K562 (cell line): ENCODE measurements at regions not wholly inside any gene's neighbourhood (a gene's known extent, or its start where the extent isn't known, plus 50 kb on each side); places are given as distances from the start of the nearest gene placed in this dataset.

ENCODE experiments used
- ATAC-seq: fragments of 200-7000 bp; cut with Tn5 transposase; 3 replicates; pipeline ENCODE4 v1.9.1; 2020; ENCODE audit warnings: moderate library complexity
- BruUV-seq: library from RNA; stranded (reverse); fragments of 400-500 nt; replicated peaks from 2 replicates; lab custom pipeline; 2021; lab: Mats Ljungman, UMichigan
- CTCF ChIA-PET: fragments of 300-600 bp; formaldehyde crosslinking; extraction: SDS; loops from one replicate; lab custom pipeline; 2021; ENCODE audit warnings: low intra/inter-chr PET ratio; lab: Yijun Ruan, JAX
- POLR2A ChIA-PET: fragments of 300-600, 350-650 bp; sonication (Branson Sonifier 250); formaldehyde crosslinking; extraction: SDS; loops from one replicate; lab custom pipeline; 2021; ENCODE audit warnings: antibody characterized with exemption, inconsistent platforms; lab: Yijun Ruan, JAX
- DNase-seq, 4 experiments: peaks; one replicate each; pipeline versions ENCODE4 v3.0.0 to v3.0.0-alpha.2; 2011 to 2018; ENCODE audit warnings: low spot score in 3 of 4, mixed read lengths in 3 of 4; ENCODE audit errors: extremely low read depth in 1 of 4
- FAIRE-seq: peaks from 2 replicates; lab custom pipeline; 2011; peaks lifted over from hg19 to GRCh38; lab: Jason Lieb, UNC
- H2AFZ ChIP-seq: 2 replicates; pipeline ENCODE4 v1.6.0; 2011; ENCODE audit warnings: low read depth, low read length, control low read depth, inconsistent platforms
- H3K27ac ChIP-seq: fragments of 200-600 bp; 3 replicates; pipeline ENCODE4 v1.8.0; 2011; ENCODE audit warnings: low read depth, mild to moderate bottlenecking, control low read depth, inconsistent platforms, low read length, moderate library complexity, mixed read lengths; ENCODE audit errors: extremely low read depth
- H3K27me3 ChIP-seq, 2 experiments: fragments of 300-600 bp in 1 of 2; 2 replicates in 1 of 2; 3 replicates in 1 of 2; pipeline versions ENCODE4 v1.6.0 to v1.8.0; 2011; ENCODE audit warnings: inconsistent platforms in 2 of 2, low read length in 2 of 2, mild to moderate bottlenecking in 1 of 2, mixed read lengths in 1 of 2, moderate library complexity in 1 of 2; ENCODE audit not compliant: control insufficient read depth in 2 of 2, insufficient read depth in 2 of 2
- H3K36me3 ChIP-seq: fragments of 300-600 bp; 3 replicates; pipeline ENCODE4 v1.8.0; 2011; ENCODE audit warnings: mild to moderate bottlenecking, low read length, inconsistent platforms; ENCODE audit not compliant: control insufficient read depth, insufficient read depth
- H3K4me1 ChIP-seq, 2 experiments: fragments of 200-600 bp in 1 of 2; replicated peaks in 1 of 2; 2 replicates in 1 of 2; 3 replicates in 1 of 2; pipeline versions ENCODE4 v1.5.1 to v1.8.0; 2011; ENCODE audit warnings: inconsistent platforms in 2 of 2, low read length in 2 of 2, mild to moderate bottlenecking in 1 of 2, mixed read lengths in 1 of 2, moderate library complexity in 1 of 2; ENCODE audit not compliant: control insufficient read depth in 2 of 2, insufficient read depth in 2 of 2
- H3K4me2 ChIP-seq: 2 replicates; pipeline ENCODE4 v1.6.1; 2011; ENCODE audit warnings: low read length, control low read depth, inconsistent platforms, mixed read lengths; ENCODE audit not compliant: insufficient read depth
- H3K4me3 ChIP-seq: fragments of 200-600 bp; sonication (generic), shearing (Covaris generic); 2 replicates; pipeline ENCODE4 v1.5.1; 2016; ENCODE audit warnings: control low read depth, inconsistent platforms
- H3K79me2 ChIP-seq: fragments of 200-600 bp; 3 replicates; pipeline ENCODE4 v1.8.0; 2011; ENCODE audit warnings: low read length, inconsistent platforms; ENCODE audit not compliant: control insufficient read depth, insufficient read depth
- H3K9ac ChIP-seq, 2 experiments: 2 replicates each; pipeline versions ENCODE4 v1.6.0 to v1.6.1; 2011; ENCODE audit warnings: low read depth in 2 of 2, low read length in 2 of 2, control low read depth in 1 of 2, inconsistent platforms in 1 of 2, mild to moderate bottlenecking in 1 of 2, mixed read lengths in 1 of 2; ENCODE audit not compliant: insufficient read depth in 1 of 2
- H3K9me1 ChIP-seq: one replicate; pipeline ENCODE4 v1.6.0; 2011; ENCODE audit warnings: inconsistent platforms, mild to moderate bottlenecking, low read length, moderate library complexity; ENCODE audit not compliant: control insufficient read depth, insufficient read depth
- H3K9me3 ChIP-seq: replicated peaks from 2 replicates; pipeline ENCODE4 v1.5.1; 2011; ENCODE audit warnings: low read depth, low read length, inconsistent platforms; ENCODE audit not compliant: control insufficient read depth, insufficient read depth
- H4K20me1 ChIP-seq: replicated peaks from 2 replicates; pipeline ENCODE4 v1.6.1; 2011; ENCODE audit warnings: low read length, inconsistent platforms, mixed read lengths; ENCODE audit not compliant: control insufficient read depth, insufficient read depth
- NRF1 ChIP-seq, 2 experiments: fragments of 450-650 bp; IDR thresholded peaks in 1 of 2; conservative IDR thresholded peaks in 1 of 2; 2 replicates each; pipeline ENCODE4 v1.6.1; 2014; ENCODE audit warnings: mild to moderate bottlenecking in 2 of 2
- POLR2G ChIP-seq: fragments of 200-400 bp; formaldehyde crosslinking; IDR thresholded peaks from 2 replicates; pipeline ENCODE4 v1.6.1; 2017; ENCODE audit warnings: low read depth, mild to moderate bottlenecking, antibody characterized with exemption, low read length, moderate library complexity
- ZNF23 ChIP-seq: fragments of 250-450 bp; sonication (Bioruptor Pico); IDR thresholded peaks from 2 replicates; pipeline ENCODE4 v1.4.0; 2020; ENCODE audit warnings: mild to moderate bottlenecking
- WGBS: fragments of 100-300 bp; shearing (Covaris generic); methylation state at CpG from one replicate; pipeline ENCODE4 v1.1.6; 2016; ENCODE audit warnings: low coverage, mixed read lengths; ENCODE audit not compliant: insufficient coverage; ENCODE audit errors: missing lambda C conversion rate; 5-methylcytosine and 5-hydroxymethylcytosine counted together
- in situ Hi-C: fragments of 300-500 bp; cut with MboI; formaldehyde crosslinking; loops from 4 replicates; pipeline ENCODE4 v1.15.0; 2018; ENCODE audit warnings: inconsistent platforms, mixed read lengths
- intact Hi-C: fragments of 100-400 bp; cut with micrococcal nuclease; formaldehyde crosslinking; loops from 2 replicates; pipeline ENCODE4 v1.14.2; 2022
- TF ChIP-seq, protein P1 (sequence below): fragments of 200-800 bp; sonication (Bioruptor generic); IDR thresholded peaks from 2 replicates; pipeline ENCODE4 v1.6.1; 2017; ENCODE audit warnings: missing genetic modification characterization, missing compliant biosample characterization

DNA sequence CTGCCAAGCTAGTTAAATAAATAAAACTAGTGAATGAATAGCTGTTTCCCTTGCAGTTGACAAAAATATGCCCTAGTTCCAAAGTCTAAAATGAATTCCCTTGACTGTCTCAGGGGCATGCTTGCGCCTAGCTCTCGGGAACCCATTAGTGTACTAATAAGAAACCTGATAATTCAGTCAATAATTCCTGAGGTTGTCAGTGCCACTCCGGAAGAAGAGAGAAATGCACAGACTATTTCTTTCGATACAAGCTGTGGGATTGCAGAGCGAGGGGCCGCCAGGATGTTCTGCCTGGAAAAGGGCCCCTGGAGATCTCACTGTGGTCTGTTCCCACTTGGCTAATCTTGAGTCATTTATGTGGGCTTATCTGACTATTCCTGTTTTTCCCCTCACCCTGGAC, 56.4 kb upstream of the LARP1 start:
- no peak overlapping the region for H3K4me3 ChIP-seq
- no peak overlapping the region for H2AFZ ChIP-seq
- DNase-seq (no peak), FAIRE-seq (no peak), ATAC-seq (no peak)
- no TSS peak for BruUV-seq
- POLR2A ChIA-PET = interaction anchor here (0.7 kb wide), 1 partner anchor 137 kb away, joined by 4 read pairs; no protein-coding TSS in a partner anchor
- no peaks in the 10 kb centered on the region for H3K9me1 ChIP-seq
- no peaks in the 10 kb centered on the region for H3K36me3 ChIP-seq
- CTCF ChIA-PET = no interaction called here
- in situ Hi-C loops (no loop called here), intact Hi-C loops (no loop called here)
- no peak overlapping the region; the same call in 2 of the 3 replicates for H3K27ac ChIP-seq
- no peaks in the 10 kb centered on the region for H3K9me3 ChIP-seq
- H3K79me2 ChIP-seq = no peaks in the 10 kb centered on the region
- 56% methylated on average over 6 of the region's 6 CpGs for WGBS
- H3K9ac ChIP-seq = no peak overlapping the region
- no peaks in the 10 kb centered on the region for H3K27me3 ChIP-seq
- no peak overlapping the region for H3K4me2 ChIP-seq
- H4K20me1 ChIP-seq = 0 out of 2 replicates have a peak, but pooled peaks cover 3% of the 10 kb centered on the region
- H3K4me1 ChIP-seq = peaks cover 0 to 7% of the 10 kb centered on the region in 2 experiments; a peak in 3 of 5 replicates
- no peak for TF ChIP-seq ZNF23
- TF ChIP-seq, protein P1, sequence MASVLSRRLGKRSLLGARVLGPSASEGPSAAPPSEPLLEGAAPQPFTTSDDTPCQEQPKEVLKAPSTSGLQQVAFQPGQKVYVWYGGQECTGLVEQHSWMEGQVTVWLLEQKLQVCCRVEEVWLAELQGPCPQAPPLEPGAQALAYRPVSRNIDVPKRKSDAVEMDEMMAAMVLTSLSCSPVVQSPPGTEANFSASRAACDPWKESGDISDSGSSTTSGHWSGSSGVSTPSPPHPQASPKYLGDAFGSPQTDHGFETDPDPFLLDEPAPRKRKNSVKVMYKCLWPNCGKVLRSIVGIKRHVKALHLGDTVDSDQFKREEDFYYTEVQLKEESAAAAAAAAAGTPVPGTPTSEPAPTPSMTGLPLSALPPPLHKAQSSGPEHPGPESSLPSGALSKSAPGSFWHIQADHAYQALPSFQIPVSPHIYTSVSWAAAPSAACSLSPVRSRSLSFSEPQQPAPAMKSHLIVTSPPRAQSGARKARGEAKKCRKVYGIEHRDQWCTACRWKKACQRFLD (CRISPR knock-in tag) = no peak

DNA sequence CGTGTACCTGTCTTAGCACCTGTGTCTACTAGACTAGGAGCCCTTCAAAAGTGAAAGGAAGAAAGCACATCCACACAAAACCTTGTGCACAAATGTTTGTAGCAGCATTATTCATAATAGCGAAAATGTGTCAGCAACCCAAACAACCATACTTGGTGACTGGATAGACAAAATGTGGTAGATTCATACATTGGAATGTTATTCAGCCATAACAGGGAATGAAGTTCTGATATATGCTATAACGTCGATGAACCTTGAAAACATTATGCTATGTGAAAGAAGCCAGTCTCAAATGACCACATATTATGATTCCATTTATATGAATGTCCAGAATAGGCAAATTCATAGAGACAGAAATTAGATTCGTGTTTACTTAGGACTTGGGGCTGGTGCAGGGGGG, 57.8 kb upstream of the LARP1 start:
- no peaks in the 10 kb centered on the region for H3K9me1 ChIP-seq
- no TSS peak for BruUV-seq
- intact Hi-C loops (no loop called here), in situ Hi-C loops (no loop called here)
- 21% methylated on average over 5 of the region's 5 CpGs for WGBS
- no peak overlapping the region for H3K9ac ChIP-seq
- no peak overlapping the region for H3K27ac ChIP-seq
- no peak overlapping the region for H3K4me3 ChIP-seq
- 0 out of 2 replicates have a peak, but pooled peaks cover 3% of the 10 kb centered on the region for H4K20me1 ChIP-seq
- no peaks in the 10 kb centered on the region for H3K79me2 ChIP-seq
- TF ChIP-seq NRF1 (conservative IDR thresholded peaks at IDR 0.05 in 1 of 2, IDR thresholded peaks at IDR 0.05 in 1 of 2) = no peak
- TF ChIP-seq POLR2G = no peak
- H3K4me1 ChIP-seq = peaks cover 0 to 7% of the 10 kb centered on the region in 2 experiments; a peak in 3 of 5 replicates
- DNase-seq (no peak), ATAC-seq (no peak), FAIRE-seq (peak; percentile 23)
- no peaks in the 10 kb centered on the region for H3K27me3 ChIP-seq
- no peak overlapping the region for H2AFZ ChIP-seq
- H3K4me2 ChIP-seq = no peak overlapping the region
- no peaks in the 10 kb centered on the region for H3K9me3 ChIP-seq
- ChIA-PET POLR2A (interaction anchor here (0.8 to 1.4 kb wide), 2 partner anchors 10 to 12 kb away, joined by 3 to 4 read pairs; no protein-coding TSS in a partner anchor), CTCF (no interaction called here)
- H3K36me3 ChIP-seq = no peaks in the 10 kb centered on the region
